ENCODE measurements at regions not wholly inside any gene's neighbourhood (a gene's known extent, or its start where the extent isn't known, plus 50 kb on each side); places are given as distances from the start of the nearest gene placed in this dataset.

DNA sequence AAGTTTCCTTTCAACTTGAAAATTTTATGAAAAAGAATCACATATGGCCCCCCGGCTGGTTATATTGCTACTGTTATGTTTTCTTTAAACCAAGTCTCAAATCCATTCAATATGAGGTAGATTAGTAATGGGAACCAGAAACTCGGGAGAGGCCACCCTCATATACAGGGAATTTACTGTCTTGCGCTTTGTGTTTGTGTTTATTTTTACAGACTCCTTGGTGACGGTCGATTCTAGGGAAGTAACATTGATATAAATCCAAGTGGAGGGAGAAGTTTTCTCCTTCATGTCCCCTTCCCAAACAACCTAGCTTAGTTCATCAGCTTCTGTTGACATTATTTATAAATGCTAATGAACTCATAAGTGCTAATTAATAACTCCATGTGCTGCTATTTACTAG is 163.5 kb upstream of the LMO4 start:
- Histone ChIP-seq H2AFZ (ENCODE audit: low read length) (no peak overlapping the region), H4K5ac (ENCODE audit: insufficient read length, low read depth, low read length) (no peak overlapping the region), H3K4me3 (ENCODE audit: extremely low read depth in 1 of 4, insufficient read depth in 2 of 4, low read depth in 3 of 4, low read length in 4 of 4) (no peak overlapping the region), H3K9ac (replicated peaks in 1 of 4; ENCODE audit: extremely low read depth in 1 of 4, low read depth in 3 of 4, low read length in 3 of 4) (no peak overlapping the region), H3K79me1 (ENCODE audit: low read depth, low read length) (no peaks in the 10 kb centered on the region), H3K23ac (ENCODE audit: insufficient read length) (no peak overlapping the region), H4K91ac (replicated peaks; ENCODE audit: insufficient read length, low read length) (no peak overlapping the region), H4K8ac (ENCODE audit: extremely low read depth, insufficient read depth, low read length) (no peak overlapping the region), H3K56ac (replicated peaks; ENCODE audit: insufficient read length, low read depth, low read length) (no peak overlapping the region), H2BK5ac (ENCODE audit: low read depth, low read length) (no peak overlapping the region), H3K36me3 (ENCODE audit: control insufficient read depth in 2 of 4, insufficient read depth in 4 of 4, low read length in 3 of 4) (no peaks in the 10 kb centered on the region), H3K79me2 (ENCODE audit: control insufficient read depth in 1 of 2, insufficient read depth in 2 of 2, low read length in 2 of 2) (no peaks in the 10 kb centered on the region), H4K20me1 (replicated peaks in 1 of 2; ENCODE audit: control insufficient read depth in 1 of 2, insufficient read depth in 2 of 2, low read length in 2 of 2) (no peaks in the 10 kb centered on the region), H3K4me1 (replicated peaks in 1 of 4; ENCODE audit: control insufficient read depth in 3 of 4, insufficient read depth in 4 of 4, low read length in 3 of 4) (no peaks in the 10 kb centered on the region), H3K27ac (ENCODE audit: low read depth, low read length) (no peak overlapping the region), H2BK120ac (replicated peaks; ENCODE audit: low read depth, low read length) (no peak overlapping the region), H3K27me3 (replicated peaks in 1 of 4; ENCODE audit: control insufficient read depth in 3 of 4, extremely low read depth in 1 of 4, insufficient read depth in 3 of 4, low read length in 3 of 4) (no peaks in the 10 kb centered on the region), H2BK15ac (ENCODE audit: low read length) (no peak overlapping the region), H3K14ac (ENCODE audit: insufficient read length) (no peak overlapping the region), H3K9me3 (ENCODE audit: insufficient read depth in 2 of 2, low read depth in 1 of 2, low read length in 1 of 2) (no peaks in the 10 kb centered on the region), H3K4me2 (ENCODE audit: insufficient read depth in 1 of 2, low read depth in 2 of 2, low read length in 2 of 2) (no peak overlapping the region), H3K18ac (ENCODE audit: extremely low read depth, low read length) (no peak overlapping the region), H2BK20ac (ENCODE audit: low read length) (no peak overlapping the region), H2AK5ac (ENCODE audit: low read depth, low read length) (no peak overlapping the region), H2BK12ac (ENCODE audit: low read depth, low read length) (no peak overlapping the region), H3K23me2 (ENCODE audit: low read depth, low read length) (no peaks in the 10 kb centered on the region), H3K4ac (replicated peaks; ENCODE audit: insufficient read length, low read depth, low read length) (no peak overlapping the region)
- CTCF ChIA-PET (ENCODE audit: partially characterized antibody) = interaction anchor here (0.7 to 5.4 kb wide), 6 partner anchors 9 to 656 kb away, joined by 3 to 30 read pairs (median 3); no protein-coding TSS in a partner anchor
- WGBS, 2 experiments (ENCODE audit: extremely low coverage in 1 of 2, insufficient coverage in 1 of 2, insufficient read length in 1 of 2, insufficient replicate concordance in 2 of 2, low coverage in 1 of 2, low lambda C conversion rate in 2 of 2, missing lambda C conversion rate in 1 of 2) = 88% methylated on average over 5 of the region's 5 CpGs; no CpG with 5 or more reads in 1 of the 2 experiments
- POLR2A ChIA-PET (ENCODE audit: partially characterized antibody) = no interaction called here
- DNase-seq (ENCODE audit: low read depth in 1 of 2, low spot score in 2 of 2) = no peak
- FAIRE-seq = no peak
- TF ChIP-seq CREB1 (IDR thresholded peaks at IDR 0.05) = no peak
- no peak for TF ChIP-seq TBP (IDR thresholded peaks at IDR 0.05; ENCODE audit: low read depth, low read length)
- no peak for TF ChIP-seq RBBP5 (IDR thresholded peaks at IDR 0.05; ENCODE audit: borderline replicate concordance, low read depth, low read length)
